GM23338 (cell line): ENCODE measurements at regions not wholly inside any gene's neighbourhood (a gene's known extent, or its start where the extent isn't known, plus 50 kb on each side); places are given as distances from the start of the nearest gene placed in this dataset.

Experiments used
- CREB1 ChIP-seq: fragments of 250-450 bp; sonication (Bioruptor Pico); IDR thresholded peaks from 2 replicates; pipeline ENCODE4 v1.5.0; 2020; ENCODE audit warnings: low read depth, mild to moderate bottlenecking, moderate library complexity
- CTCF ChIP-seq, 2 experiments: fragments of 200-600 bp in 1 of 2; sonication (generic) in 1 of 2; conservative IDR thresholded peaks; 2 replicates each; pipeline versions ENCODE4 v1.5.1 to v1.6.1; 2016 to 2017; ENCODE audit warnings: antibody characterized with exemption in 2 of 2, low read depth in 2 of 2, mild to moderate bottlenecking in 2 of 2, moderate library complexity in 1 of 2
- ETS1 ChIP-seq: IDR thresholded peaks from 2 replicates; pipeline ENCODE4 v1.6.1; 2016; ENCODE audit warnings: antibody characterized with exemption
- EZH2 ChIP-seq: fragments of 200-600 bp; sonication (generic); IDR thresholded peaks from one replicate; pipeline ENCODE4 v1.8.0; 2017; ENCODE audit warnings: antibody characterized with exemption, mild to moderate bottlenecking, low read depth; ENCODE audit not compliant: unreplicated experiment
- EZH2phosphoT487 ChIP-seq: fragments of 200-600 bp; sonication (generic); IDR thresholded peaks from one replicate; pipeline ENCODE4 v1.8.1; 2018; ENCODE audit warnings: antibody characterized with exemption; ENCODE audit not compliant: unreplicated experiment
- JUNB ChIP-seq: IDR thresholded peaks from one replicate; pipeline ENCODE4 v1.6.1; 2016; ENCODE audit warnings: antibody characterized with exemption; ENCODE audit not compliant: unreplicated experiment
- NANOG ChIP-seq: IDR thresholded peaks from 2 replicates; pipeline ENCODE4 v1.6.1; 2016; ENCODE audit warnings: antibody characterized with exemption, borderline replicate concordance
- POLR2AphosphoS5 ChIP-seq: IDR thresholded peaks from 2 replicates; pipeline ENCODE4 v1.6.1; 2016; ENCODE audit warnings: antibody characterized with exemption, low read depth
- REST ChIP-seq: IDR thresholded peaks from one replicate; pipeline ENCODE4 v1.6.1; 2018; ENCODE audit warnings: antibody characterized with exemption; ENCODE audit not compliant: unreplicated experiment
- ZNF114 ChIP-seq: fragments of 250-450 bp; sonication (Bioruptor Pico); IDR thresholded peaks from 2 replicates; pipeline ENCODE4 v1.5.0; 2020; ENCODE audit warnings: mild to moderate bottlenecking, moderate library complexity
- ZNF331 ChIP-seq: fragments of 250-450 bp; sonication (Bioruptor Pico); IDR thresholded peaks from 2 replicates; pipeline ENCODE4 v1.5.0; 2020; ENCODE audit warnings: low read depth, mild to moderate bottlenecking, moderate library complexity

GRCh38 chr11:24412722-24413121 is 84.1 kb upstream of the LUZP2 start:
- no peak for TF ChIP-seq CTCF (conservative IDR thresholded peaks at IDR 0.05; ENCODE audit: low read depth in 2 of 2)
- TF ChIP-seq EZH2: no peak
- TF ChIP-seq POLR2AphosphoS5: no peak
- TF ChIP-seq EZH2phosphoT487: no peak
- no peak for TF ChIP-seq ETS1
- TF ChIP-seq REST: no peak
- no peak for TF ChIP-seq NANOG
- TF ChIP-seq JUNB: no peak
- TF ChIP-seq CREB1 (CRISPR knock-in tag): no peak
- no peak for TF ChIP-seq ZNF331 (CRISPR knock-in tag)
- TF ChIP-seq ZNF114: no peak
